ENCODE measurements at regions not wholly inside any gene's neighbourhood (a gene's known extent, or its start where the extent isn't known, plus 50 kb on each side); places are given as distances from the start of the nearest gene placed in this dataset.

- no peak overlapping the region for H3K4me3 ChIP-seq (ENCODE audit: low read depth, low read length)
- no peak for DNase-seq (ENCODE audit: low read depth, low spot score)
- POLR2A ChIA-PET, result no interaction called here
- TF ChIP-seq CTCF (IDR thresholded peaks at IDR 0.05; ENCODE audit: insufficient read depth, low read length, missing control alignments), result no peak
- CTCF ChIA-PET, result no interaction called here
Measured at GRCh38 chr13:58024103-58024502, 392.6 kb downstream of the PCDH17 start.

- TF ChIP-seq CTCF (IDR thresholded peaks at IDR 0.05; ENCODE audit: insufficient read depth, low read length, missing control alignments), result no peak
- no peak for DNase-seq (ENCODE audit: low read depth, low spot score)
- ChIA-PET POLR2A (no interaction called here), CTCF (no interaction called here)
- no peak overlapping the region for H3K4me3 ChIP-seq (ENCODE audit: low read depth, low read length)
Measured at GRCh38 chr13:58025821-58026220, 394.3 kb downstream of the PCDH17 start.

DNA sequence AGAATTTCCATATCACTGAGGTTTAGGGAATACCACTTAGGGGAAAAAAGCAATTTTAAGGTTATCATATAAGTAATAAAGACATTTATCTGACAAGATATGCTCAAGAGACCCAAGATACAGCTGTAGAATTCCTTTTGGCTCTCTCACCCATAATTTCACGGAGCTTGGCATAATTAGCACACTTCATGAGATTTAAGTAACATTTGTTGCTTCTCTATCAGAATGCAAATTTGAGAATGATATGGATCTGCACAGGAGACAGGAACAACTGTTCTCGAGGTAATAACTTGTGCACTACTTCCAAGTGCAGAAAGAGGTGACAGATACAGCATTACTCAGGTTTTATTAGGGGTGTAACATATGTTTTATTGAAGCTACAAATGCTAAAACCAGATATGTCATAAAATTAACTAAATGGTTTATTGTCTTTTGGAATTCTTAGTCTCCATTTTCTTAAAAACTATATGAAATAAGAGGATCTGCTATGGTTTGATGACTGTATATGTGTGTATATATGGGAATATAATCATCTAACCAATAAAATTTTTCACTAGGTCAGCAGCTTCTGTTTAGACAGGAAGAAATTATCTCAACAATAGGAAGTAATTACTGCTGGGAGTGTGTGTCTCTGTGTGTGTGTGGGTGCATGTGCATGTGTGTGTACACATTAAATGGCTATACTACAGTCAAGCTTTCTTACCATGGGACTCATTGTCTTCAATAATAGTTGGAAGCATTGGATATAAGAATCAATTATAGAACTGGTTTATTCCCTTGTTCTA lies 401.3 kb downstream of the PCDH17 start:
- no peak for DNase-seq (ENCODE audit: low read depth, low spot score)
- CTCF ChIA-PET, result no interaction called here
- POLR2A ChIA-PET, result no interaction called here
- H3K4me3 ChIP-seq (ENCODE audit: low read depth, low read length), result no peak overlapping the region
- TF ChIP-seq CTCF (IDR thresholded peaks at IDR 0.05; ENCODE audit: insufficient read depth, low read length, missing control alignments), result no peak

DNA sequence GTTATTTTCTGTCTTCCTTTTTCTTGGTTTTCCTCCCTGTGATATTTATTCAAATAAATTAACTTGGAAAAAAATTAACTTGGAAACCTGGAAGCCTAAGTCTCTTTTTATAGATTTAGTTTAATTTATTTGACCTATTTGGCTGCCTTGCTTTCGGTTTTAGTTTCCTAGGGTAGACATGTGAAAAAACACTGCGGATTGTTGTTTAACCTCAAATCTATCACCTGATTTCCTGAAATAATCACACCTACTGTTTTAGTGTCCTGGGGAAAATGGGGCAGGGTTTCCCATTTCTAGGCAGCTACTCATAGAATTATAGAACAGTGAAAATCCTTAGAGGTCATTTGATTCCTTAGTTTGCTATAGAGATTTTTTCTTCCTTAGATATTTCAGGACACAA lies 412.4 kb downstream of the PCDH17 start:
- DNase-seq (ENCODE audit: low read depth, low spot score), result no peak
- no peak for TF ChIP-seq CTCF (IDR thresholded peaks at IDR 0.05; ENCODE audit: insufficient read depth, low read length, missing control alignments)
- H3K4me3 ChIP-seq (ENCODE audit: low read depth, low read length), result no peak overlapping the region
- POLR2A ChIA-PET, result no interaction called here
- CTCF ChIA-PET, result no interaction called here

- H3K4me3 ChIP-seq (ENCODE audit: low read depth, low read length), result no peak overlapping the region
- no peak for DNase-seq (ENCODE audit: low read depth, low spot score)
- TF ChIP-seq CTCF (IDR thresholded peaks at IDR 0.05; ENCODE audit: insufficient read depth, low read length, missing control alignments), result no peak
- ChIA-PET CTCF (no interaction called here), POLR2A (no interaction called here)
Measured at GRCh38 chr13:58048670-58049069, 417.1 kb downstream of the PCDH17 start.

DNA sequence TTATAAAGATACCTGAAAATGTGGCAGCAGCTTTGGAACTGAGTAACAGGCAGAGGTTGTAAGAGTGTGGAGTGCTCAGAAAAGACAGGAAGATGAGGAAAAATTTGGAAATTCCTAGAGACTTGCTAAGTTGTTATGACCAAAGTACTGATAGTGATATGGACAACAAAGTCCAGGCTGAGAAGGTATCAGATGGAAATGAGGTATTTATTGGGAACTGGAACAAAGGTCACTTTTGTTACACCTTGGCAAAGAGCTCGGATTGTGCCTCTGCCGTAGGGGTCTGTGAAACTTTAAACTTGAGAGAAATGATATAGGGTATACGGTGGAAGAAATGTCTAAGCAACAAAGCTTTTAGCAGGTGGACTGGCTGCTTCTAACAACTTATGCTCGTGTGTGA lies 419.9 kb downstream of the PCDH17 start:
- CTCF ChIA-PET, result no interaction called here
- DNase-seq (ENCODE audit: low read depth, low spot score), result no peak
- no peak overlapping the region for H3K4me3 ChIP-seq (ENCODE audit: low read depth, low read length)
- TF ChIP-seq CTCF (IDR thresholded peaks at IDR 0.05; ENCODE audit: insufficient read depth, low read length, missing control alignments), result no peak
- POLR2A ChIA-PET, result no interaction called here
